Endothelial cell of umbilical vein (primary cell): ENCODE measurements at regions not wholly inside any gene's neighbourhood (a gene's known extent, or its start where the extent isn't known, plus 50 kb on each side); places are given as distances from the start of the nearest gene placed in this dataset.
"Not testable (repeated sequence)": the region's sequence is repeated elsewhere in the genome, so short reads cannot be mapped to it uniquely, and the experiment has no call there.

Source experiments
- BruUV-seq: library from RNA; stranded (reverse); fragments of 400-500 nt; replicated peaks from 2 replicates; lab custom pipeline; 2021; lab: Mats Ljungman, UMichigan
- CTCF ChIA-PET: fragments of 300-600, 350-600 bp; sonication (Branson Sonifier 250); formaldehyde crosslinking; loops from one replicate; lab custom pipeline; 2021; ENCODE audit warnings: antibody characterized with exemption, inconsistent platforms; lab: Charles Lee
- POLR2A ChIA-PET: fragments of 300-600, 350-600 bp; sonication (Branson Sonifier 250); formaldehyde crosslinking; loops from one replicate; lab custom pipeline; 2021; ENCODE audit warnings: antibody characterized with exemption, inconsistent platforms; lab: Charles Lee
- DNase-seq: peaks from one replicate; pipeline ENCODE4 v3.0.0-alpha.2; 2011; ENCODE audit warnings: low read depth, low spot score
- FAIRE-seq: peaks from 2 replicates; lab custom pipeline; 2011; peaks lifted over from hg19 to GRCh38; lab: Jason Lieb, UNC
- H2AFZ ChIP-seq: 2 replicates; pipeline ENCODE4 v1.6.0; 2012; ENCODE audit warnings: low read depth, low read length, control low read depth, inconsistent platforms
- H3K27ac ChIP-seq: 2 replicates; pipeline ENCODE4 v1.5.1; 2011; ENCODE audit warnings: low read depth, mild to moderate bottlenecking, control low read depth, low read length, moderate library complexity; ENCODE audit not compliant: insufficient read depth
- H3K27me3 ChIP-seq, 2 experiments: 2 replicates each; pipeline versions ENCODE4 v1.6.0 to v1.6.1; 2011; ENCODE audit warnings: low read length in 2 of 2, mixed read lengths in 1 of 2; ENCODE audit not compliant: control insufficient read depth in 2 of 2, insufficient read depth in 2 of 2
- H3K36me3 ChIP-seq, 2 experiments: 2 replicates in 1 of 2; 3 replicates in 1 of 2; pipeline ENCODE4 v1.5.1; 2011; ENCODE audit warnings: low read length in 2 of 2, mild to moderate bottlenecking in 1 of 2, moderate library complexity in 1 of 2; ENCODE audit not compliant: control insufficient read depth in 2 of 2, insufficient read depth in 2 of 2; ENCODE audit errors: extremely low read depth in 1 of 2
- H3K4me1 ChIP-seq: 3 replicates; pipeline ENCODE4 v1.5.1; 2011; ENCODE audit warnings: mild to moderate bottlenecking, low read length; ENCODE audit not compliant: control insufficient read depth, insufficient read depth; ENCODE audit errors: extremely low read depth
- H3K4me2 ChIP-seq: 2 replicates; pipeline ENCODE4 v1.6.1; 2011; ENCODE audit warnings: low read length, control low read depth, mixed read lengths; ENCODE audit not compliant: insufficient read depth
- H3K4me3 ChIP-seq, 3 experiments: fragments of 200-600 bp in 1 of 3; sonication (generic), shearing (Covaris generic) in 1 of 3; replicated peaks in 1 of 3; 2 replicates each; pipeline ENCODE4 v1.5.1; 2011 to 2016; ENCODE audit warnings: control low read depth in 3 of 3, low read length in 3 of 3, mild to moderate bottlenecking in 2 of 3, inconsistent platforms in 1 of 3, low read depth in 1 of 3, moderate library complexity in 1 of 3; ENCODE audit not compliant: insufficient read depth in 1 of 3
- H3K79me2 ChIP-seq: 2 replicates; pipeline ENCODE4 v1.6.0; 2012; ENCODE audit warnings: low read length, inconsistent platforms; ENCODE audit not compliant: control insufficient read depth, insufficient read depth
- H3K9ac ChIP-seq: replicated peaks from 2 replicates; pipeline ENCODE3; 2011; ENCODE audit warnings: low read length, control low read depth; ENCODE audit not compliant: insufficient read depth; ENCODE audit errors: extremely low read depth
- H3K9me1 ChIP-seq: replicated peaks from 3 replicates; pipeline ENCODE4 v1.6.0; 2011; ENCODE audit warnings: mild to moderate bottlenecking, low read length; ENCODE audit not compliant: control insufficient read depth, insufficient read depth; ENCODE audit errors: extremely low read depth
- H3K9me3 ChIP-seq: replicated peaks from 2 replicates; pipeline ENCODE4 v1.5.1; 2012; ENCODE audit warnings: low read length, inconsistent platforms; ENCODE audit not compliant: control insufficient read depth, insufficient read depth
- H4K20me1 ChIP-seq: replicated peaks from 2 replicates; pipeline ENCODE3; 2011; ENCODE audit warnings: mild to moderate bottlenecking, low read length; ENCODE audit not compliant: control insufficient read depth, insufficient read depth; ENCODE audit errors: extremely low read depth
- EZH2 ChIP-seq: IDR thresholded peaks from 2 replicates; pipeline ENCODE4 v1.6.1; 2012; ENCODE audit warnings: borderline replicate concordance, low read depth, mild to moderate bottlenecking, moderate library complexity, low read length, inconsistent platforms; ENCODE audit not compliant: severe bottlenecking
- FOS ChIP-seq: IDR thresholded peaks from 2 replicates; pipeline ENCODE4 v1.6.1; 2011; ENCODE audit warnings: mild to moderate bottlenecking, low read length, moderate library complexity, borderline replicate concordance; ENCODE audit not compliant: insufficient read depth
- JUN ChIP-seq: IDR thresholded peaks from 2 replicates; pipeline ENCODE4 v1.6.1; 2011; ENCODE audit warnings: borderline replicate concordance, low read depth; ENCODE audit not compliant: insufficient read length, insufficient read depth
- POLR2A ChIP-seq: IDR thresholded peaks from 2 replicates; pipeline ENCODE4 v1.6.1; 2012; ENCODE audit warnings: low read depth, mild to moderate bottlenecking, control low read depth, low read length
- dilution Hi-C: fragments of 300-500 bp; cut with MboI; formaldehyde crosslinking; loops from one replicate; pipeline ENCODE4 v1.15.0; 2019; ENCODE audit warnings: low sequenced_read_pairs; ENCODE audit not compliant: extremely low pct_ligation_motif_present
- intact Hi-C: fragments of 100-400 bp; cut with micrococcal nuclease; formaldehyde crosslinking; loops from one replicate; pipeline ENCODE4 v1.10.0; 2022

DNA sequence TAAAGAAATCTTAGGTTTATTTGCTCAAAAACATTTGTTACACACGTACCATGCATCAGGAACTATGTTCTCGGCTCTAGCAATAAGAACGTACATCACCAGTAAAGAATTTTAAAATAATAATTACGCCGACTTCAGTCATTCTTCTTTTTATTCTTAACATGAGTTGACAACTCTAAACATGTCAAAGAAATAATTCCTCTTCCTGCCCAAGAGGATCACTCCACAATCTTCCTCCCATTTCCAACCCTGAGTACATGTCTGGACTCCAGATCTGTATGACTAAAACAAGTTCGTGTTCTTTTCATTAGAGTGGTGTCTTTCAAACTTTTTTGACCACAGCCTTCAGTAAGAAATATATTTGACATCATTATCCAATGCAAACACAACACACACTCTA lies 201.6 kb upstream of the GRIA3 start:
- CTCF ChIA-PET: no interaction called here
- no peak overlapping the region for H3K4me2 ChIP-seq
- dilution Hi-C loops: no loop called here
- POLR2A ChIA-PET: no interaction called here
- no peak for FAIRE-seq
- no peak overlapping the region for H3K4me3 ChIP-seq
- H3K9ac ChIP-seq: no peak overlapping the region
- no peak overlapping the region for H3K27ac ChIP-seq
- intact Hi-C loops: no loop called here
- no peaks in the 10 kb centered on the region for H3K4me1 ChIP-seq
- H3K27me3 ChIP-seq: no peaks in the 10 kb centered on the region
- TF ChIP-seq POLR2A: no peak
- no peak for TF ChIP-seq EZH2
- no peak for TF ChIP-seq JUN
- no peak for TF ChIP-seq FOS
- DNase-seq: no peak
- H2AFZ ChIP-seq: no peak overlapping the region
- H3K36me3 ChIP-seq: no peaks in the 10 kb centered on the region
- H4K20me1 ChIP-seq: no peaks in the 10 kb centered on the region
- no peaks in the 10 kb centered on the region for H3K79me2 ChIP-seq
- no peaks in the 10 kb centered on the region for H3K9me1 ChIP-seq
- no TSS peak for BruUV-seq
- no peaks in the 10 kb centered on the region for H3K9me3 ChIP-seq

DNA sequence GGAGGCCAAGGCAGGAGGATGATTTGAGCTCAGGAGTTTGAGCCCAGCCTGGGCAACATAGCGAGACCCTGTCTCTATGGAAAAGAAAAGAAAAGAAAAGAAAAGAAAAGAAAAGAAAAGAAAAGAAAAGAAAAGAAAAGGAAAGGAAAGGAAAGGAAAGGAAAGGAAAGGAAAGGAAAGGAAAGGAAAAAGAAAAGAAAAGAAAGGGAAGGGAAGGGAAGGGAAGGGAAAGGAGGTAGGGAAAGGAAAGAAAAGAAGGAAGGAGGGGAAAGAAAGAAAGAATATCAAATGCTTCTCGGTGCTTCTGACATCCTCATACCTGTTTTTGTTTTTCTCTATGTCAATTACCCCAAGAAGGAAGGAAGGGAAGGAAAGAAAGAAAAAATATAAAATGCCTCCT lies 181.2 kb upstream of the GRIA3 start:
- intact Hi-C loops, BruUV-seq, H3K9ac ChIP-seq, DNase-seq, H4K20me1 ChIP-seq, H3K9me3 ChIP-seq, H3K79me2 ChIP-seq, H3K27ac ChIP-seq, H2AFZ ChIP-seq, POLR2A ChIA-PET, H3K4me2 ChIP-seq, H3K36me3 ChIP-seq, H3K4me1 ChIP-seq, FAIRE-seq, CTCF ChIA-PET, dilution Hi-C loops, H3K9me1 ChIP-seq, H3K4me3 ChIP-seq, H3K27me3 ChIP-seq: not testable (repeated sequence)
